GM12892 (cell line): ENCODE measurements at regions not wholly inside any gene's neighbourhood (a gene's known extent, or its start where the extent isn't known, plus 50 kb on each side); places are given as distances from the start of the nearest gene placed in this dataset.

Source experiments
- DNase-seq: peaks from one replicate; pipeline ENCODE4 v3.0.0; 2011; ENCODE audit not compliant: insufficient read length
- FAIRE-seq: peaks from 2 replicates; lab custom pipeline; 2011; peaks lifted over from hg19 to GRCh38; lab: Jason Lieb, UNC
- POLR2A ChIP-seq: IDR thresholded peaks from 2 replicates; pipeline ENCODE4 v1.6.1; 2011; ENCODE audit warnings: low read depth, low read length, control low read depth
- POLR2AphosphoS5 ChIP-seq: IDR thresholded peaks from 2 replicates; pipeline ENCODE4 v1.6.1; 2011; ENCODE audit warnings: low read depth, low read length, control low read depth
- TAF1 ChIP-seq: IDR thresholded peaks from 2 replicates; pipeline ENCODE4 v1.6.1; 2011; ENCODE audit warnings: low read depth, mild to moderate bottlenecking, control low read depth, low read length, borderline replicate concordance

GRCh38 chr12:38384816-38385378, 68.3 kb downstream of the ALG10B start:
- FAIRE-seq (no peak), DNase-seq (no peak)
- TF ChIP-seq POLR2A (no peak), POLR2AphosphoS5 (no peak), TAF1 (no peak)

GRCh38 chr12:38385486-38385885, 68.9 kb downstream of the ALG10B start:
- TF ChIP-seq POLR2A (no peak), POLR2AphosphoS5 (no peak), TAF1 (no peak)
- FAIRE-seq (no peak), DNase-seq (no peak)

GRCh38 chr12:38386205-38386985, 69.8 kb downstream of the ALG10B start:
- FAIRE-seq = no peak

DNA sequence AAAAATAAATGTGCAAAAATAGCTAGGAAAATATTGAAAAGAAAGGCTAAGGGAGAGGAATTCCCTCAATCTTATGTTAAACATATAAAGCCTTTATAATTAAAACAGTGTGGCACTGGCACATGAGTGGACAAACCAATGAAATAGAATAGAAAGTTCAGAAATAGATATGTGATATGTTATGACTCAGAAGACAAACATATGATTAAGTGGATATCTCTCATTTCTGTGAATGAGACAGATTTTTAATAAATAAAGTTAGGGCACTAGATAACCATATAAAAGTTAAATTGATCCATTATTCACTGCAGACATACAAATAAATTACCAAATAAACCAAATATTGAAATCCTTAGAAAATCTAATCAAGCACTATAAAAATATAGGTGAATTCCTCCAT, 73.0 kb downstream of the ALG10B start:
- no peak for TF ChIP-seq POLR2AphosphoS5
- TF ChIP-seq POLR2A = no peak
- no peak for TF ChIP-seq TAF1
- no peak for FAIRE-seq
- DNase-seq = no peak

More at GRCh38 chr12:38386205-38386985, 69.8 kb downstream of the ALG10B start:
- TF ChIP-seq POLR2A = no peak
- no peak for DNase-seq

DNA sequence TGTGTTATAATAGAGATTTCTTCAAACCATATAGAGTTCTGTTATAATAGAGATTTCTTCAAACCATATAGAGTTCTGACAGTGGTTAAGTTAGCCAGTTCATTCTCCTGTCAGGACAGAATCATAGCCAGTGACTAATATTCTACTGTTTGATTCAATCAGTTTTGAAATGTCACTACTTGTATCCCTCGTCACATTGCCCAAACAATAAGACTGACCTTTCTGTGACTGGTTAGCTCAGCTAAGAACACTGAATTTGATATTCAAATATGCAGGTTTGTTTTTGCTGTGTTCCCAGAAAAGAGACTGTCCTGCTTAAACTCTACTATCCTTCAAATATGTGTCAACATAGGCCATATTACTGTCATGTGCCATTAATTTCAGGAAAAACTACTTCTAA, 74.4 kb downstream of the ALG10B start:
- TF ChIP-seq TAF1 (no peak), POLR2AphosphoS5 (no peak), POLR2A (no peak)
- no peak for DNase-seq
- FAIRE-seq = peak; percentile 57

DNA sequence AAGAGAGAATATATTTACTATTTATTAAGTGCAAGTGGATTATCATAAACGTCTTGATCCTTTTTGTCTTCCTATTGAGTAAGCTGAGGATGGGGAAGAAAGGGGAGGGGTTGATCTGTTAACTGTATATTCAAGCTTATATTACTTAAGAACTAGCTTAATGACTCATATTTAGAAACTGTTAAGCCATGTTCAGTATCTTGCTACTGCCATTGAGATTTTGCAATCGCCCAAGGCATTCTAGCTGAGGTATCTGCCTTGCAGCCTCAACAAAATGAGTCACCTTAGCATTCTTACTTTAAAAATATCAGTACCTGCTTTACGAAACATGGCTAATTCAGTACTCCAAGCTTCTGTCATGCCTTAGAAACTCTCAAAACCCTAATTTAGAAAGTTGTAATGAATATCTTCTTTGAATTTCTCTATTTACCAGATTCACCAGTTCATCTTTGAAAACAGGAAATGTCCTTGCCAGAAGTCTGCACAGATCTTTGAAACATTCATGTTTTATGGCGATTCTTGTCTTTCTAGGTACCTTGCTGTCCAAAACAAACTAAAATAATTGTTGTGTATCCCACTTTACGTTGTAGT, 76.1 kb downstream of the ALG10B start:
- peak; percentile 33 for FAIRE-seq
- no peak for DNase-seq
- TF ChIP-seq POLR2AphosphoS5 (no peak), POLR2A (no peak), TAF1 (no peak)

DNA sequence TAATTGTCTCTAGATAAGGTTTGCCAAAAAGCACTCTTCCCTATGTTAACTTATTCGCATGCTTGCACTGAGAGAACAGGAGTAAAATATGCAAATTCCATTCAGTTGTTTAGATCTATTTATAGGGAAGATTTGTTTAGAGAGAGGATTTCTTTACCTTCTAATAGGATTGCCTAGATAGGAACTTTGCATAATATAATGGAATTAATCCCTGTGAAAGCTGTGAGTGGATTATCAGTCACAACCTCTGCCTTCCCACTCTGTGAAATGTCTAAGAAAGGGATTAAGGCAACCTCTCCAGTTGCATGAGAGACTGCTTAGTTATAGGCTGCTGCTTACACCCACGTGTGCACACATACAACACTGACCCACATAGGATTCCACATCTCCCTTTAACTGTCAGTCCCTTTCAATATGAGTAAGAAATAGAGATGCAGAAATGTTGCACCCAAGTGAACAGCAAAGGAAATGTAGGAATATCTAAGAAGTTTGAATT, 83.2 kb downstream of the ALG10B start:
- DNase-seq = no peak
- TF ChIP-seq POLR2AphosphoS5 = no peak
- no peak for TF ChIP-seq POLR2A
- FAIRE-seq = no peak

DNA sequence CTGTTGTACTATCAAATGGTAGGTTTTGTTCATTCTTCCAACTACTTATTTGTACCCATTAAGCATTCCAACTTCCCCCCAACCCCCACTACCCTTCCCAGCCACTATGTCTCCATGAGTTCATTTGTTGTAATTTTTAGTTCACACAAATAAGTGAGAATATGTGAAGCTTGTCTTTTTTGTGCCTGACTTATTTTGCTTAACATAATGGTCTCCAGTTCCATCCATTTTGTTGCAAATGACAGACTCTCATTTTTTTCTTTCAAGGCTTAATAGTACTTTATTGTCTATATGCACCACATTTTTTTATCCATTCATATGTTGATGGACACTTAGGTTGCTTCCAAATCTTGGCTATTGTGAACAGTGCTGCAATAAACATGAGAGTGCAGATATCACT, 86.2 kb downstream of the ALG10B start:
- no peak for FAIRE-seq
- TF ChIP-seq POLR2A (no peak), POLR2AphosphoS5 (no peak), TAF1 (no peak)

GRCh38 chr12:38409511-38409910, 92.9 kb downstream of the ALG10B start:
- TF ChIP-seq POLR2AphosphoS5 (no peak), TAF1 (no peak), POLR2A (no peak)
- DNase-seq (no peak), FAIRE-seq (no peak)

More for the DNA sequence above, 86.2 kb downstream of the ALG10B start:
- no peak for DNase-seq

DNA sequence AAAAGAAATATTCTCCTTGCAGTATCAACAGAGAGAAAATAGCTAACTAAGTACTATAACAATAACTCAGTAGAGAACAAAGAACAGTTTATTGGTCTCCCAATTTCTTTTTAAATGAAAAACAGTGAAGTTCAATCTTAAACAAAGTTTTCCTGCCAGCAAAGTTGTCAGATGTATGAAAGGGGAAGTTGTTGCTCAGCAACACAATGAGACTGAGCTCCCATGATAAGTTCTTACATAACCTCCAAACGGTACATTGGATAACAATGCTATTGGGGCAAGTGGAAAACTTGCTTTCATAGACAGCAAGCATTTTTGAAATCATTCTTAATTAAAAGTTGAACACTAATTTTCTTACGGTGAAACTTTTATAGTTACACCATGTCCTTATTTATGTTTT, 94.9 kb downstream of the ALG10B start:
- DNase-seq (no peak), FAIRE-seq (peak; percentile 60)

DNA sequence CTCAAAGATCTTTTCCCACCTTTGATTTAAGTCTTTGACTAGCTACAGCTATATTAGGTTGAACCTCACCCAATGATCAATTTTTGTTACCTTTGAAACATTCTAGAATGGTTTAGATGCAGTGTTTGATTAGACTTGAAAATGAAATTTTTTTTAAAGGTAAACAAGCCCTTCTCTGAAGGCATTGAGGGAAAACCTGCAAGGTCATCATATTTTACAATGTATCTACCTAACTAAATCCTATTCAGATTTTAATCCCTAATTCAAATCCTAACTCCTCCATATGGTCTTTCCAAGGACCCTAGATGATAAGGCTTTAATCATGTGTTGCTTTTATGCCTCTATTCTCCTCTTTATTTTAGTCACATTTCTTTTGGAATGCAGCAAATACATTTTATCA, 95.4 kb downstream of the ALG10B start:
- no peak for FAIRE-seq
- TF ChIP-seq TAF1 = no peak

More for the DNA sequence above, 94.9 kb downstream of the ALG10B start:
- no peak for TF ChIP-seq POLR2AphosphoS5
- TF ChIP-seq POLR2A = no peak
- TF ChIP-seq TAF1 = no peak

DNA sequence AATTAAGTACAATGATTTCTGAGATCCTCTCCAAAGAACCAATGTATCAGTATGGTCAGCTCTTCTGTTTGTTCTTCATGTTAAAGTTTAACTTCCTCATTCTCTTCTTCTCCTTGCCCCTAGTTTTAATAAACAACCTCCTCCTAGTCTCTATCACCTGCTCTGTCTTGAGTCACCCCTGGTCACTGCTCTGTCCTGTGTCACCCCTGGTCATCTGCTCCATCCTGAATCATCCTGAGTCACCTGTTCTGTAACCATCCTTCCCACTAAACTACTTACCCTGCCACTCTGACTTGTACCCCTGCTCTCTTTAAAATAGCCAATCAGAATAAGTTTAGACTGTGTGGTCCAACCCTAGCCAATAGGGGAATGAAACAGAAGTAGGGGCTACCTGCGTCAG, 100.5 kb downstream of the ALG10B start:
- no peak for DNase-seq
- FAIRE-seq = no peak
- no peak for TF ChIP-seq POLR2A
- no peak for TF ChIP-seq TAF1
- no peak for TF ChIP-seq POLR2AphosphoS5

More for the DNA sequence above, 95.4 kb downstream of the ALG10B start:
- DNase-seq = no peak
